Calu3 (cell line): ENCODE measurements at regions not wholly inside any gene's neighbourhood (a gene's known extent, or its start where the extent isn't known, plus 50 kb on each side); places are given as distances from the start of the nearest gene placed in this dataset.

Source experiments
- BruUV-seq: library from RNA; stranded (reverse); fragments of 400-500 nt; replicated peaks from 2 replicates; lab custom pipeline; 2021; lab: Mats Ljungman, UMichigan
- CTCF ChIA-PET: fragments of 300-600 bp; sonication (Branson Sonifier 250); formaldehyde crosslinking; loops from one replicate; lab custom pipeline; 2022; ENCODE audit warnings: antibody characterized with exemption; lab: Charles Lee
- DNase-seq: peaks from one replicate; pipeline ENCODE4 v3.0.0; 2022
- H3K27ac Mint-ChIP-seq: one replicate; pipeline ENCODE4 v1.8.0; 2022; ENCODE audit warnings: mixed read lengths; ENCODE audit not compliant: unreplicated experiment
- H3K27me3 Mint-ChIP-seq: one replicate; pipeline ENCODE4 v1.8.0; 2022; ENCODE audit warnings: mixed read lengths; ENCODE audit not compliant: unreplicated experiment
- H3K36me3 Mint-ChIP-seq: one replicate; pipeline ENCODE4 v1.8.0; 2022; ENCODE audit warnings: mild to moderate bottlenecking, moderate library complexity, mixed read lengths; ENCODE audit not compliant: insufficient read depth, unreplicated experiment
- H3K4me1 Mint-ChIP-seq: one replicate; pipeline ENCODE4 v1.8.0; 2022; ENCODE audit warnings: mild to moderate bottlenecking, low read depth, mixed read lengths; ENCODE audit not compliant: unreplicated experiment
- H3K4me3 Mint-ChIP-seq: one replicate; pipeline ENCODE4 v1.8.0; 2022; ENCODE audit warnings: mild to moderate bottlenecking, low read depth, moderate library complexity, mixed read lengths; ENCODE audit not compliant: unreplicated experiment
- H3K9me3 Mint-ChIP-seq: one replicate; pipeline ENCODE4 v1.8.0; 2022; ENCODE audit warnings: low read depth, mixed read lengths; ENCODE audit not compliant: unreplicated experiment
- CTCF ChIP-seq: fragments of 200-600 bp; IDR thresholded peaks from one replicate; pipeline ENCODE4 v1.8.0; 2022; ENCODE audit warnings: antibody characterized with exemption; ENCODE audit not compliant: unreplicated experiment
- intact Hi-C: fragments of 100-400 bp; cut with micrococcal nuclease; formaldehyde crosslinking; loops from one replicate; pipeline ENCODE4 v1.10.0; 2022; ENCODE audit not compliant: unreplicated experiment

GRCh38 chr2:106734165-106734564 lies 151.8 kb downstream of the ST6GAL2 start:
- BruUV-seq, result no TSS peak
- H3K27ac Mint-ChIP-seq, result no peak overlapping the region
- H3K4me1 Mint-ChIP-seq, result no peaks in the 10 kb centered on the region
- no peak for DNase-seq
- no peak overlapping the region for H3K4me3 Mint-ChIP-seq
- H3K27me3 Mint-ChIP-seq, result no peaks in the 10 kb centered on the region
- peaks cover 21% of the 10 kb centered on the region for H3K9me3 Mint-ChIP-seq
- H3K36me3 Mint-ChIP-seq, result no peaks in the 10 kb centered on the region
- TF ChIP-seq CTCF, result no peak
- CTCF ChIA-PET, result no interaction called here
- intact Hi-C loops, result no loop called here

- intact Hi-C loops, result no loop called here
- Mint-ChIP-seq H3K4me3 (no peak overlapping the region), H3K27ac (no peak overlapping the region), H3K36me3 (no peaks in the 10 kb centered on the region), H3K27me3 (no peaks in the 10 kb centered on the region), H3K9me3 (peaks cover 16% of the 10 kb centered on the region), H3K4me1 (no peaks in the 10 kb centered on the region)
- no TSS peak for BruUV-seq
- no peak for DNase-seq
- CTCF ChIA-PET, result no interaction called here
- TF ChIP-seq CTCF, result no peak
Observed at GRCh38 chr2:106735807-106736206, 150.2 kb downstream of the ST6GAL2 start.

GRCh38 chr2:106736221-106736620 lies 149.7 kb downstream of the ST6GAL2 start:
- TF ChIP-seq CTCF, result no peak
- Mint-ChIP-seq H3K36me3 (no peaks in the 10 kb centered on the region), H3K27ac (no peak overlapping the region), H3K27me3 (no peaks in the 10 kb centered on the region), H3K4me3 (no peak overlapping the region), H3K9me3 (peaks cover 16% of the 10 kb centered on the region), H3K4me1 (no peaks in the 10 kb centered on the region)
- no TSS peak for BruUV-seq
- intact Hi-C loops, result no loop called here
- DNase-seq, result no peak
- CTCF ChIA-PET, result no interaction called here

- H3K4me1 Mint-ChIP-seq, result no peaks in the 10 kb centered on the region
- BruUV-seq, result no TSS peak
- intact Hi-C loops, result no loop called here
- TF ChIP-seq CTCF, result no peak
- DNase-seq, result no peak
- H3K27ac Mint-ChIP-seq, result no peak overlapping the region
- no peaks in the 10 kb centered on the region for H3K36me3 Mint-ChIP-seq
- H3K4me3 Mint-ChIP-seq, result no peak overlapping the region
- CTCF ChIA-PET, result no interaction called here
- no peaks in the 10 kb centered on the region for H3K27me3 Mint-ChIP-seq
- H3K9me3 Mint-ChIP-seq, result peaks cover 7% of the 10 kb centered on the region
Observed at GRCh38 chr2:106745468-106745867, 140.5 kb downstream of the ST6GAL2 start.
